HFFc6 (cell line): ENCODE measurements at regions not wholly inside any gene's neighbourhood (a gene's known extent, or its start where the extent isn't known, plus 50 kb on each side); places are given as distances from the start of the nearest gene placed in this dataset.

Experiments used
- DNase-seq: peaks from one replicate; pipeline ENCODE4 v3.0.0-alpha.2; 2018
- H3K27ac Mint-ChIP-seq: 2 replicates; pipeline ENCODE4 v1.8.0; 2020; ENCODE audit warnings: mild to moderate bottlenecking, mixed read lengths
- H3K27me3 Mint-ChIP-seq: 2 replicates; pipeline ENCODE4 v1.8.0; 2021; ENCODE audit warnings: mild to moderate bottlenecking, moderate library complexity, mixed read lengths; ENCODE audit not compliant: insufficient read depth
- H3K36me3 Mint-ChIP-seq: 2 replicates; pipeline ENCODE4 v1.8.0; 2021; ENCODE audit warnings: low read depth, mixed read lengths
- H3K4me1 Mint-ChIP-seq: 2 replicates; pipeline ENCODE4 v1.8.0; 2020; ENCODE audit warnings: low read depth, mixed read lengths
- H3K4me3 Mint-ChIP-seq: 2 replicates; pipeline ENCODE4 v1.8.0; 2020; ENCODE audit warnings: mild to moderate bottlenecking, moderate library complexity, mixed read lengths
- H3K9me3 Mint-ChIP-seq: 2 replicates; pipeline ENCODE4 v1.8.0; 2020; ENCODE audit warnings: mild to moderate bottlenecking, mixed read lengths
- TF ChIP-seq, protein P1 (sequence below): fragments of 200-600 bp; sonication (generic); IDR thresholded peaks from 2 replicates; pipeline ENCODE4 v1.5.0; 2021; ENCODE audit warnings: antibody characterized with exemption, mild to moderate bottlenecking

DNA sequence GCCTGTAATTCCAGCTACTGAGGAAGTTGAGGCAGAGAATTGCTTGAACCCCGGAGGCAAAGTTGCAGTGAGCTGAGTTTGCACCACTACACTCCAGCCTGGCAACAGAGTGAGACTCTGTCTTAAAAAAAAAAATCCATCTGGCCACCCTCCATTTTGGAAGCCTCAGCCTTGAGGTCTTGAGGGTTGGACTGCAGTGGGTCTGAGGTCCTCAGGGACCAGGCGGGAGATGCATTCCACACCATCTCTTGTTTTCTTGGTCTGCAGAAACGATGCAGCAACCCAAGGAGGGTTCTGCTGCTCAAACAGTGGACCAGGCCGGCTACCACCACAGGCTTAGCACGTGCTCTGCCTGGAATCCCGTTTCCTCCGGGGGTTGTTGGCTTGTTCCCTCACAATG, 299.3 kb downstream of the FGF9 start:
- Mint-ChIP-seq H3K27me3 (no peaks in the 10 kb centered on the region), H3K4me3 (no peak overlapping the region), H3K4me1 (no peaks in the 10 kb centered on the region), H3K27ac (no peak overlapping the region), H3K36me3 (no peaks in the 10 kb centered on the region), H3K9me3 (peaks cover 31% of the 10 kb centered on the region)
- TF ChIP-seq, protein P1, sequence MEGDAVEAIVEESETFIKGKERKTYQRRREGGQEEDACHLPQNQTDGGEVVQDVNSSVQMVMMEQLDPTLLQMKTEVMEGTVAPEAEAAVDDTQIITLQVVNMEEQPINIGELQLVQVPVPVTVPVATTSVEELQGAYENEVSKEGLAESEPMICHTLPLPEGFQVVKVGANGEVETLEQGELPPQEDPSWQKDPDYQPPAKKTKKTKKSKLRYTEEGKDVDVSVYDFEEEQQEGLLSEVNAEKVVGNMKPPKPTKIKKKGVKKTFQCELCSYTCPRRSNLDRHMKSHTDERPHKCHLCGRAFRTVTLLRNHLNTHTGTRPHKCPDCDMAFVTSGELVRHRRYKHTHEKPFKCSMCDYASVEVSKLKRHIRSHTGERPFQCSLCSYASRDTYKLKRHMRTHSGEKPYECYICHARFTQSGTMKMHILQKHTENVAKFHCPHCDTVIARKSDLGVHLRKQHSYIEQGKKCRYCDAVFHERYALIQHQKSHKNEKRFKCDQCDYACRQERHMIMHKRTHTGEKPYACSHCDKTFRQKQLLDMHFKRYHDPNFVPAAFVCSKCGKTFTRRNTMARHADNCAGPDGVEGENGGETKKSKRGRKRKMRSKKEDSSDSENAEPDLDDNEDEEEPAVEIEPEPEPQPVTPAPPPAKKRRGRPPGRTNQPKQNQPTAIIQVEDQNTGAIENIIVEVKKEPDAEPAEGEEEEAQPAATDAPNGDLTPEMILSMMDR, result no peak
- DNase-seq, result no peak

DNA sequence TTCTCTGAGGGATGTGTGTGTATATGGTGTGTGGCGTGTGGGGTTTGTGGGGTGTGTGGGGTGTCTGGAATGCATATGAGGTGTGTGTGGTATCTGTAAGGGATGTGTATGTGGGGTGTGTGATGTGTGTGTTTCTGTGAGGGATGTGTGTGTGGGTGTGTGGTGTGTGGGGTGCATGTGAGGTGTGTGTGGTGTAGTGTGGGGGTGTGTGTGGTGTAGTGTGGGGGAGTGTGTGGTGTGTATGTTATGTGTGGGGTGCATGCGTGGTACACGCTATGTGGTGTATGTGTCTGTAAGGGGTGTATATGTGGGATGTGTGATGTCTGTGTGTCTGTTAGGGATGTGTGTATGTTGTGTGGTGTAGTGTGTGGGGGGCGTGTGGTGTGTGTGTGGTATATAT, 300.0 kb downstream of the FGF9 start:
- H3K4me1 Mint-ChIP-seq, result no peaks in the 10 kb centered on the region
- no peak overlapping the region for H3K4me3 Mint-ChIP-seq
- no peak overlapping the region for H3K27ac Mint-ChIP-seq
- H3K36me3 Mint-ChIP-seq, result no peaks in the 10 kb centered on the region
- no peak for DNase-seq
- peaks cover 31% of the 10 kb centered on the region for H3K9me3 Mint-ChIP-seq
- TF ChIP-seq, protein P1, result no peak
- no peaks in the 10 kb centered on the region for H3K27me3 Mint-ChIP-seq

DNA sequence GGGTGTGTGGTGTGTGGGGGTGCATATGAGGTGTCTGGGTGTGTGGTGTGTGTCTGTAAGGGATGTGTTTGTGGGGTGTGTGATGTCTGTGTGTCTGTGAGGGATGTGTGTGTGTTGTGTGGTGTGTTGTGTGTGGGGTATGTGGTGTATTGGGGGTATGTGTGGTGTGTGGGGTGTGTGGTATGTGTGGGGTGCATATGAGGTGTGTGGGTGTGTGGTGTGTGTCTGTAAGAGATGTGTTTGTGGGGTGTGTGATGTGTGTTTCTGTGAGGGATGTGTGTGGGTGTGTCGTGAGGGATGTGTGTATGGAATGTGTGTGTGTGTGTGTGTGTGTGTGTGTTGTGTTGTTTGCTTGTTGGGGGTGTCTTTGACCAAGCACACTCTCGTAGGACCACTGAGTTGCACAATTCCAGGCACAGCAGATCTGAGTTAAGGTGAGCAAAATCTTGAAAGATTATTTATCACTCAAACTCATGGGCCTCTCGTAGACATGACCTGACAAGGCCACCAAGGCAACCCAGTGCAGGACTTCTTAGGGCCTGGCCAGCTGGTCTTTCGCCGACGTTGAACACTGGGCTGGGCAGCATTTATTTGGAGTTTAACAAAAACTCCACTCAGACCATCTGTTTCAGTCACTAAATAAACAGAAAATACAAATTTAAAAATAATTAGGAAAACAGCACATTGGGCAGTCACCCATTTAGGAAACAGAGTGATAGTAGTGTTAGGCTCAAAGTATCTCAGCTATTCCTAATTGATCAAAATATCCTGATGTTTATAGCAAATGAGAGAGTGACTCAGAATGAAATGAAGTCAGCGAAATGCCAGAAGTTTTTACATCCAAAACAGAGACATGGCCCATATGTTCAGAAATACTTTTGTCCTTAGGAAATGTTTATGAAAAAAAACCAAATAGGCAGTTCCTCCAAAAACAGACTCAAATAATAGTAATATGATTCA, 301.1 kb downstream of the FGF9 start:
- DNase-seq, result no peak
- Mint-ChIP-seq H3K27me3 (no peaks in the 10 kb centered on the region), H3K4me1 (no peaks in the 10 kb centered on the region), H3K4me3 (no peak overlapping the region), H3K9me3 (peaks cover 28% of the 10 kb centered on the region), H3K27ac (no peak overlapping the region), H3K36me3 (no peaks in the 10 kb centered on the region)
- TF ChIP-seq, protein P1, result no peak

DNA sequence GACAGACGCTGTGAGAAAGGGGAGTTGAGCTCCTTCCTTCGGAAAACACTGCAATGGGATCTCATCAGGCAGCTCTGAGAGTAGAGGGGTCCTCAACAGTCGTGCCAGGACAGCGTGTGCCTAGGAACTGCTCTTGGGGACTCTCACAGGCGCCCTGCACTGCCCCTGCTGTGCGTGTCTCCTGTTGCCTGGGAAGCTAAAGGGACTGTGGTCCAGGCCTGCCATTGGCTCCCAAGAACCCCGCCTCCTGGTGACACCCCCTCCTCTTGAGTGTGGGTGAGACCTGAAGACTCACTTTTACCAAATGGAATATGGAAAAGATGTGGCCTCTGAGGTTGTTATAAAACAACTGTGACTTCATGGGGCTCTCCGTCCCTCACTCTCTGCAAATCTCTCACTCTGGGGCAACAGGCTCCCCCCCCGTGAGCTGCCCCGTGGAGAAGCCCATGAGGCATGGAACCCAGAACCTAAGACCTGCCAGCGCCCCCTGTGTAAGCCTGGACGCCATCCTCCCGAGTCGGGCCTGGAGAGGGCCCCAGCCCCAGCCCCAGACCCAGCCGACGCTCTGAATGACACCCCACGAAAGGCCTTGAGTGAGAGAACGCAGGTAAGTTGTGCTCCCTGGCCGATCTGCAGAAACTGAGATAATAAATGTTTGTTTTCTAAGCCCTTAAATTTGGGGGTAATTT, 302.7 kb downstream of the FGF9 start:
- TF ChIP-seq, protein P1, result no peak
- Mint-ChIP-seq H3K9me3 (peaks cover 25% of the 10 kb centered on the region), H3K36me3 (no peaks in the 10 kb centered on the region), H3K27me3 (peaks cover under 1% of the 10 kb centered on the region; the same call in 1 of the 2 replicates), H3K27ac (no peak overlapping the region), H3K4me3 (no peak overlapping the region), H3K4me1 (no peaks in the 10 kb centered on the region)
- DNase-seq, result no peak

DNA sequence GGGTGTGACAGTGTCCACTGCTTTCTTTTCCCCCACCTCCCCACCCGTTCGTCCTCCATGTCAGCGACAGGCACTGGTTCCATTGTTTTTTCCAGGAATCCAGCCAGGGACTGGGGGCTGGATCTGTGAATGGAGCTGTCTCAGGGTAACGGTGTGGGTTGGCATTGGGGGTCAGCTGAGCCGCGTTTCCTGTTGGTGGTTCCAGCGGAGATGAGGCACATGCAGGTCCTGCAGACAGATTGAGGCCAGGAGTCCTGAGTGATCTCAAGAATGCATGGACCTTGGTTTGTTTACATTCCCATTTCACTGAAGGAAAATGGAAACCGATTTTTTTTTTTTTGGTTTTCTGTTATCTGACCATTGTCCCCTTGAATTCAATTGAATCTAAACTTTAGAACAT, 303.9 kb downstream of the FGF9 start:
- TF ChIP-seq, protein P1, result no peak
- Mint-ChIP-seq H3K36me3 (no peaks in the 10 kb centered on the region; the same call in 1 of the 2 replicates), H3K4me1 (no peaks in the 10 kb centered on the region), H3K27ac (no peak overlapping the region), H3K4me3 (no peak overlapping the region), H3K27me3 (peaks cover 2% of the 10 kb centered on the region; the same call in 1 of the 2 replicates), H3K9me3 (peaks cover 31% of the 10 kb centered on the region)
- DNase-seq, result no peak
